K562 (cell line): ENCODE measurements at regions not wholly inside any gene's neighbourhood (a gene's known extent, or its start where the extent isn't known, plus 50 kb on each side); places are given as distances from the start of the nearest gene placed in this dataset.

Experiments used
- ADNP ChIP-seq: fragments of 200-800 bp; sonication (Bioruptor generic); IDR thresholded peaks from 2 replicates; pipeline ENCODE4 v1.6.1; 2016; ENCODE audit warnings: missing genetic modification characterization, missing compliant biosample characterization
- BDP1 ChIP-seq: IDR thresholded peaks from 3 replicates; pipeline ENCODE4 v1.6.1; 2011; ENCODE audit not compliant: insufficient read length, insufficient read depth
- DDX20 ChIP-seq: fragments of 450-650 bp; IDR thresholded peaks from 2 replicates; pipeline ENCODE4 v1.6.1; 2016; ENCODE audit warnings: missing genetic modification characterization, low read depth, mild to moderate bottlenecking, missing compliant biosample characterization, moderate library complexity
- ESRRB ChIP-seq: fragments of 250-450 bp; sonication (Bioruptor Pico); IDR thresholded peaks from 2 replicates; pipeline ENCODE4 v1.5.0; 2020; ENCODE audit warnings: mild to moderate bottlenecking, moderate library complexity, borderline replicate concordance
- HDAC8 ChIP-seq: fragments of 450-650 bp; IDR thresholded peaks from 2 replicates; pipeline ENCODE4 v1.6.1; 2016; ENCODE audit warnings: mild to moderate bottlenecking, missing genetic modification characterization, moderate library complexity, missing compliant biosample characterization
- IFI16 ChIP-seq: fragments of 250-450 bp; sonication (Bioruptor Pico); IDR thresholded peaks from 2 replicates; pipeline ENCODE4 v2.1.2; 2022; ENCODE audit warnings: mild to moderate bottlenecking, inconsistent platforms
- LARP7 ChIP-seq: fragments of 450-650 bp; IDR thresholded peaks from 2 replicates; pipeline ENCODE4 v1.6.1; 2016
- MAFK ChIP-seq: IDR thresholded peaks from 2 replicates; pipeline ENCODE4 v1.6.1; 2011; ENCODE audit warnings: low read length, improper control_type of control experiment
- MED1 ChIP-seq: sonication (generic); formaldehyde crosslinking; IDR thresholded peaks from 2 replicates; pipeline ENCODE4 v1.8.1; 2023; ENCODE audit warnings: missing genetic modification reagents, borderline replicate concordance
- NR2C1 ChIP-seq, 2 experiments: fragments of 450-650 bp; IDR thresholded peaks; 2 replicates each; pipeline ENCODE4 v1.6.1; 2017; ENCODE audit warnings: mild to moderate bottlenecking in 2 of 2, antibody characterized with exemption in 1 of 2, inconsistent platforms in 1 of 2, missing compliant biosample characterization in 1 of 2, missing genetic modification characterization in 1 of 2
- PHB ChIP-seq: fragments of 250-450 bp; sonication (Bioruptor Pico); IDR thresholded peaks from 2 replicates; pipeline ENCODE4 v1.5.0; 2021
- POLR2G ChIP-seq: fragments of 200-400 bp; formaldehyde crosslinking; IDR thresholded peaks from 2 replicates; pipeline ENCODE4 v1.6.1; 2017; ENCODE audit warnings: low read depth, mild to moderate bottlenecking, antibody characterized with exemption, low read length, moderate library complexity
- SMAD1 ChIP-seq: fragments of 150-350 bp; IDR thresholded peaks from 2 replicates; pipeline ENCODE4 v1.6.1; 2014; ENCODE audit warnings: low read length, low read depth; ENCODE audit not compliant: partially characterized antibody
- SUPT5H ChIP-seq: fragments of 450-650 bp; IDR thresholded peaks from 2 replicates; pipeline ENCODE4 v1.6.1; 2016
- TCFL5 ChIP-seq: fragments of 250-450 bp; sonication (Bioruptor Pico); conservative IDR thresholded peaks from 2 replicates; pipeline ENCODE4 v1.6.1; 2021; ENCODE audit warnings: mild to moderate bottlenecking, moderate library complexity, matching md5 sums
- ZNF507 ChIP-seq: conservative IDR thresholded peaks from 2 replicates; pipeline ENCODE4 v1.6.1; 2017; ENCODE audit warnings: missing genetic modification characterization, missing compliant biosample characterization
- ZSCAN29 ChIP-seq: fragments of 450-650 bp; IDR thresholded peaks from 2 replicates; pipeline ENCODE4 v1.6.1; 2017
- TF ChIP-seq, protein P1 (sequence below): sonication (generic); formaldehyde crosslinking; IDR thresholded peaks from 2 replicates; pipeline ENCODE4 v1.8.1; 2023; ENCODE audit warnings: mild to moderate bottlenecking, missing genetic modification reagents
- TF ChIP-seq, protein P2 (sequence below): fragments of 250-450 bp; sonication (Bioruptor Pico); IDR thresholded peaks from 2 replicates; pipeline ENCODE4 v1.4.0; 2020; ENCODE audit warnings: mild to moderate bottlenecking, moderate library complexity
- TF ChIP-seq, protein P3 (sequence below), 2 experiments: IDR thresholded peaks; 2 replicates each; pipeline ENCODE4 v1.6.1; 2011; ENCODE audit warnings: borderline replicate concordance in 1 of 2, control low read depth in 1 of 2, low read depth in 1 of 2, low read length in 1 of 2, mild to moderate bottlenecking in 1 of 2, mixed read lengths in 1 of 2, moderate library complexity in 1 of 2; ENCODE audit not compliant: insufficient read depth in 1 of 2, insufficient read length in 1 of 2, poor library complexity in 1 of 2, severe bottlenecking in 1 of 2; ENCODE audit errors: extremely low read depth in 1 of 2
- TF ChIP-seq, protein P4 (sequence below): fragments of 250-450 bp; sonication (Bioruptor Pico); IDR thresholded peaks from 2 replicates; pipeline ENCODE4 v1.5.0; 2021

DNA sequence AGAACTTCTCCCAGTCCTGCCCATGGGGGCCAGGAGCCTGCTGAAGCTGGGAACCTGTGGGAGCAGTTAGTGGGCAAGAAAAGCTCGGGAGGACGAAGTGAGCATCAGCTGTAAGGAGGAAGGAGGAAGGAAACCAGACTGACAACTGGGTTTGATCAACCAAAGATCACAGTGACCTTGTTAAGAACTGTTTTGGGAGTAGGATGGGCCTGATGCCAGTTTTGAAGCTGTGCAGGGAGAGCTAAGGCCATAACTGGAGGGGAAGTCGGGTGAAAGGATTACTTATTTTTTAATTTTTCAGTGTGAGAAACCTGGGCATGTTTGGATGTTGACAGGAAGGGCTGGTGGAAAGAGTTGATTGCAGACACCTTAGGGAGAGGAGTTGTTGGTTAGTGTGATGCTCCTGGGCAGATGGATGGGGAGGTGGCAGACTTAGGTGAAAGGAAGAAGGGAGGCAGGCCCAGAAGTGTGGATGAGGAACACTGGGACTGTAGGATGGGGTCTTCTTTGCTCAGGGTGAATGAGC lies 58.3 kb upstream of the KLF4 start (continued):
- TF ChIP-seq, protein P1, sequence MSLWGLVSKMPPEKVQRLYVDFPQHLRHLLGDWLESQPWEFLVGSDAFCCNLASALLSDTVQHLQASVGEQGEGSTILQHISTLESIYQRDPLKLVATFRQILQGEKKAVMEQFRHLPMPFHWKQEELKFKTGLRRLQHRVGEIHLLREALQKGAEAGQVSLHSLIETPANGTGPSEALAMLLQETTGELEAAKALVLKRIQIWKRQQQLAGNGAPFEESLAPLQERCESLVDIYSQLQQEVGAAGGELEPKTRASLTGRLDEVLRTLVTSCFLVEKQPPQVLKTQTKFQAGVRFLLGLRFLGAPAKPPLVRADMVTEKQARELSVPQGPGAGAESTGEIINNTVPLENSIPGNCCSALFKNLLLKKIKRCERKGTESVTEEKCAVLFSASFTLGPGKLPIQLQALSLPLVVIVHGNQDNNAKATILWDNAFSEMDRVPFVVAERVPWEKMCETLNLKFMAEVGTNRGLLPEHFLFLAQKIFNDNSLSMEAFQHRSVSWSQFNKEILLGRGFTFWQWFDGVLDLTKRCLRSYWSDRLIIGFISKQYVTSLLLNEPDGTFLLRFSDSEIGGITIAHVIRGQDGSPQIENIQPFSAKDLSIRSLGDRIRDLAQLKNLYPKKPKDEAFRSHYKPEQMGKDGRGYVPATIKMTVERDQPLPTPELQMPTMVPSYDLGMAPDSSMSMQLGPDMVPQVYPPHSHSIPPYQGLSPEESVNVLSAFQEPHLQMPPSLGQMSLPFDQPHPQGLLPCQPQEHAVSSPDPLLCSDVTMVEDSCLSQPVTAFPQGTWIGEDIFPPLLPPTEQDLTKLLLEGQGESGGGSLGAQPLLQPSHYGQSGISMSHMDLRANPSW = no peak
- no peak for TF ChIP-seq LARP7
- TF ChIP-seq MAFK = no peak
- TF ChIP-seq DDX20 (tag) = no peak
- no peak for TF ChIP-seq IFI16 (CRISPR knock-in tag)
- TF ChIP-seq ZNF507 = no peak
- TF ChIP-seq MED1 (CRISPR knock-in tag) = no peak
- no peak for TF ChIP-seq ZSCAN29
- TF ChIP-seq TCFL5 (CRISPR knock-in tag) = no peak
- no peak for TF ChIP-seq ADNP (tag)
- no peak for TF ChIP-seq POLR2G
- TF ChIP-seq, protein P2, sequence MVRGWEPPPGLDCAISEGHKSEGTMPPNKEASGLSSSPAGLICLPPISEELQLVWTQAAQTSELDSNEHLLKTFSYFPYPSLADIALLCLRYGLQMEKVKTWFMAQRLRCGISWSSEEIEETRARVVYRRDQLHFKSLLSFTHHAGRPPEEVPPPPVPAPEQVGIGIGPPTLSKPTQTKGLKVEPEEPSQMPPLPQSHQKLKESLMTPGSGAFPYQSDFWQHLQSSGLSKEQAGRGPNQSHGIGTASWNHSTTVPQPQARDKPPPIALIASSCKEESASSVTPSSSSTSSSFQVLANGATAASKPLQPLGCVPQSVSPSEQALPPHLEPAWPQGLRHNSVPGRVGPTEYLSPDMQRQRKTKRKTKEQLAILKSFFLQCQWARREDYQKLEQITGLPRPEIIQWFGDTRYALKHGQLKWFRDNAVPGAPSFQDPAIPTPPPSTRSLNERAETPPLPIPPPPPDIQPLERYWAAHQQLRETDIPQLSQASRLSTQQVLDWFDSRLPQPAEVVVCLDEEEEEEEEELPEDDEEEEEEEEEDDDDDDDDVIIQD (CRISPR knock-in tag) = no peak
- no peak for TF ChIP-seq SUPT5H
- TF ChIP-seq SMAD1 = no peak
- TF ChIP-seq, protein P3, sequence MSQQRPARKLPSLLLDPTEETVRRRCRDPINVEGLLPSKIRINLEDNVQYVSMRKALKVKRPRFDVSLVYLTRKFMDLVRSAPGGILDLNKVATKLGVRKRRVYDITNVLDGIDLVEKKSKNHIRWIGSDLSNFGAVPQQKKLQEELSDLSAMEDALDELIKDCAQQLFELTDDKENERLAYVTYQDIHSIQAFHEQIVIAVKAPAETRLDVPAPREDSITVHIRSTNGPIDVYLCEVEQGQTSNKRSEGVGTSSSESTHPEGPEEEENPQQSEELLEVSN (IDR thresholded peaks at IDR 0.05; ENCODE audit: borderline replicate concordance in 1 of 2, extremely low read depth in 1 of 2, insufficient read depth in 1 of 2, insufficient read length in 1 of 2, low read depth in 1 of 2, low read length in 1 of 2, poor library complexity in 1 of 2, severe bottlenecking in 1 of 2) = no peak
- peak; percentile 51; the same call in 1 of the 2 replicates for TF ChIP-seq HDAC8 (tag)
- no peak for TF ChIP-seq ESRRB (CRISPR knock-in tag)
- TF ChIP-seq PHB = no peak
- no peak for TF ChIP-seq NR2C1 (IDR thresholded peaks at IDR 0.05)
- TF ChIP-seq NR2C1 (tag; IDR thresholded peaks at IDR 0.05) = no peak
- no peak for TF ChIP-seq BDP1
- TF ChIP-seq, protein P4, sequence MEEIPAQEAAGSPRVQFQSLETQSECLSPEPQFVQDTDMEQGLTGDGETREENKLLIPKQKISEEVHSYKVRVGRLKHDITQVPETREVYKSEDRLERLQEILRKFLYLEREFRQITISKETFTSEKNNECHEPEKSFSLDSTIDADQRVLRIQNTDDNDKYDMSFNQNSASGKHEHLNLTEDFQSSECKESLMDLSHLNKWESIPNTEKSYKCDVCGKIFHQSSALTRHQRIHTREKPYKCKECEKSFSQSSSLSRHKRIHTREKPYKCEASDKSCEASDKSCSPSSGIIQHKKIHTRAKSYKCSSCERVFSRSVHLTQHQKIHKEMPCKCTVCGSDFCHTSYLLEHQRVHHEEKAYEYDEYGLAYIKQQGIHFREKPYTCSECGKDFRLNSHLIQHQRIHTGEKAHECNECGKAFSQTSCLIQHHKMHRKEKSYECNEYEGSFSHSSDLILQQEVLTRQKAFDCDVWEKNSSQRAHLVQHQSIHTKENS (CRISPR knock-in tag) = no peak
